MM.1S (cell line): ENCODE measurements at regions not wholly inside any gene's neighbourhood (a gene's known extent, or its start where the extent isn't known, plus 50 kb on each side); places are given as distances from the start of the nearest gene placed in this dataset.

ENCODE experiments used
- DNase-seq: peaks from one replicate; pipeline ENCODE4 v3.0.0-alpha.2; 2015
- H2AFZ ChIP-seq: fragments of 300-600 bp; sonication (generic); 2 replicates; pipeline ENCODE4 v1.6.0; 2016; ENCODE audit warnings: antibody characterized with exemption, low read length
- H3F3A ChIP-seq: fragments of 300-600 bp; sonication (generic); 2 replicates; pipeline ENCODE4 v1.6.1; 2016; ENCODE audit warnings: mild to moderate bottlenecking, antibody characterized with exemption, low read length, moderate library complexity, mixed read lengths; ENCODE audit not compliant: insufficient read depth
- H3K27ac ChIP-seq: fragments of 300-600 bp; sonication (generic); 2 replicates; pipeline ENCODE4 v1.5.1; 2016; ENCODE audit warnings: mild to moderate bottlenecking, low read length
- H3K27me3 ChIP-seq: fragments of 300-600 bp; sonication (generic); replicated peaks from 2 replicates; pipeline ENCODE4 v1.6.0; 2016; ENCODE audit warnings: low read length; ENCODE audit not compliant: insufficient read depth
- H3K36me3 ChIP-seq: fragments of 300-600 bp; sonication (generic); replicated peaks from 2 replicates; pipeline ENCODE4 v1.6.1; 2016; ENCODE audit warnings: mild to moderate bottlenecking, low read length, mixed read lengths; ENCODE audit not compliant: insufficient read depth
- H3K4me1 ChIP-seq: fragments of 300-600 bp; sonication (generic); 2 replicates; pipeline ENCODE4 v1.6.1; 2016; ENCODE audit warnings: low read length, mixed read lengths
- H3K4me2 ChIP-seq: fragments of 300-600 bp; sonication (generic); 2 replicates; pipeline ENCODE4 v1.6.0; 2016; ENCODE audit warnings: low read depth, low read length
- H3K4me3 ChIP-seq: fragments of 300-600 bp; sonication (generic); 2 replicates; pipeline ENCODE4 v1.5.1; 2016; ENCODE audit warnings: low read length, mixed read lengths
- H3K79me2 ChIP-seq: fragments of 300-600 bp; sonication (generic); 2 replicates; pipeline ENCODE4 v1.6.1; 2016; ENCODE audit warnings: mixed run types, low read length, mixed read lengths
- H3K9ac ChIP-seq: fragments of 300-600 bp; sonication (generic); 2 replicates; pipeline ENCODE4 v1.6.1; 2016; ENCODE audit warnings: low read length, mixed read lengths
- H3K9me2 ChIP-seq: fragments of 300-600 bp; sonication (generic); replicated peaks from 2 replicates; pipeline ENCODE4 v1.6.1; 2016; ENCODE audit warnings: mild to moderate bottlenecking, low read length, mixed read lengths; ENCODE audit not compliant: insufficient read depth
- H3K9me3 ChIP-seq: fragments of 300-600 bp; sonication (generic); replicated peaks from 2 replicates; pipeline ENCODE4 v1.6.1; 2016; ENCODE audit warnings: mild to moderate bottlenecking, low read length, mixed read lengths; ENCODE audit not compliant: insufficient read depth
- H4K20me1 ChIP-seq: fragments of 300-600 bp; sonication (generic); 2 replicates; pipeline ENCODE4 v1.6.1; 2016; ENCODE audit warnings: mild to moderate bottlenecking, low read length, moderate library complexity, mixed read lengths; ENCODE audit not compliant: insufficient read depth
- CTCF ChIP-seq: fragments of 300-600 bp; sonication (generic); IDR thresholded peaks from 2 replicates; pipeline ENCODE4 v1.5.1; 2016; ENCODE audit warnings: antibody characterized with exemption, low read length, mixed read lengths
- EZH2 ChIP-seq: fragments of 300-600 bp; sonication (generic); optimal IDR thresholded peaks from 2 replicates; pipeline ENCODE3; 2017; ENCODE audit warnings: low read depth, mild to moderate bottlenecking, antibody characterized with exemption, low read length, mixed read lengths
- EZH2phosphoT487 ChIP-seq: fragments of 300-600 bp; sonication (generic); IDR thresholded peaks from 2 replicates; pipeline ENCODE4 v1.6.1; 2018; ENCODE audit warnings: antibody characterized with exemption, low read length

GRCh38 chr11:112881461-112881860, 79.8 kb upstream of the NCAM1 start:
- no peak overlapping the region for H3K4me2 ChIP-seq
- no peak overlapping the region for H3K9ac ChIP-seq
- no peaks in the 10 kb centered on the region for H3K9me3 ChIP-seq
- H4K20me1 ChIP-seq: no peaks in the 10 kb centered on the region
- no peaks in the 10 kb centered on the region for H3K79me2 ChIP-seq
- TF ChIP-seq EZH2: no peak
- TF ChIP-seq EZH2phosphoT487: no peak
- TF ChIP-seq CTCF: no peak
- no peaks in the 10 kb centered on the region for H3F3A ChIP-seq
- no peaks in the 10 kb centered on the region for H3K4me1 ChIP-seq
- no peaks in the 10 kb centered on the region for H3K9me2 ChIP-seq
- H2AFZ ChIP-seq: no peak overlapping the region
- H3K36me3 ChIP-seq: no peaks in the 10 kb centered on the region
- DNase-seq: no peak
- no peaks in the 10 kb centered on the region for H3K27me3 ChIP-seq
- H3K4me3 ChIP-seq: no peak overlapping the region
- no peak overlapping the region for H3K27ac ChIP-seq

GRCh38 chr11:112882494-112883381, 78.5 kb upstream of the NCAM1 start:
- H3K9me2 ChIP-seq: no peaks in the 10 kb centered on the region
- no peak overlapping the region for H3K27ac ChIP-seq
- no peaks in the 10 kb centered on the region for H3K79me2 ChIP-seq
- DNase-seq: no peak
- no peak overlapping the region for H3K4me3 ChIP-seq
- TF ChIP-seq EZH2phosphoT487: no peak
- TF ChIP-seq CTCF: no peak
- no peak for TF ChIP-seq EZH2
- no peak overlapping the region for H2AFZ ChIP-seq
- H3K9ac ChIP-seq: no peak overlapping the region
- no peaks in the 10 kb centered on the region for H3K27me3 ChIP-seq
- no peak overlapping the region for H3K4me2 ChIP-seq
- H3K36me3 ChIP-seq: no peaks in the 10 kb centered on the region
- no peaks in the 10 kb centered on the region for H3K9me3 ChIP-seq
- no peaks in the 10 kb centered on the region for H3F3A ChIP-seq
- H4K20me1 ChIP-seq: no peaks in the 10 kb centered on the region
- H3K4me1 ChIP-seq: no peaks in the 10 kb centered on the region

GRCh38 chr11:112884012-112884767, 77.0 kb upstream of the NCAM1 start:
- no peaks in the 10 kb centered on the region for H3K27me3 ChIP-seq
- H2AFZ ChIP-seq: no peak overlapping the region
- H3K9me3 ChIP-seq: no peaks in the 10 kb centered on the region
- TF ChIP-seq EZH2 (no peak), CTCF (no peak), EZH2phosphoT487 (no peak)
- H3K79me2 ChIP-seq: no peaks in the 10 kb centered on the region
- H3K27ac ChIP-seq: no peak overlapping the region
- no peaks in the 10 kb centered on the region for H3K9me2 ChIP-seq
- H3K9ac ChIP-seq: no peak overlapping the region
- no peaks in the 10 kb centered on the region for H4K20me1 ChIP-seq
- H3K4me1 ChIP-seq: no peaks in the 10 kb centered on the region
- DNase-seq: no peak
- no peaks in the 10 kb centered on the region for H3K36me3 ChIP-seq
- H3F3A ChIP-seq: no peaks in the 10 kb centered on the region
- H3K4me3 ChIP-seq: no peak overlapping the region
- no peak overlapping the region for H3K4me2 ChIP-seq
